Activated CD8-positive, alpha-beta memory T cell treated with anti-CD3 and anti-CD28 coated beads, Interleukin-2, amount 50 U/mL, for 1 hour (primary cell): ENCODE measurements at regions not wholly inside any gene's neighbourhood (a gene's known extent, or its start where the extent isn't known, plus 50 kb on each side); places are given as distances from the start of the nearest gene placed in this dataset.
"Not testable (repeated sequence)": the region's sequence is repeated elsewhere in the genome, so short reads cannot be mapped to it uniquely, and the experiment has no call there.

Experiments
- DNase-seq: peaks from one replicate; pipeline ENCODE4 v3.0.0-alpha.2; 2020; ENCODE audit errors: extremely low read depth

DNA sequence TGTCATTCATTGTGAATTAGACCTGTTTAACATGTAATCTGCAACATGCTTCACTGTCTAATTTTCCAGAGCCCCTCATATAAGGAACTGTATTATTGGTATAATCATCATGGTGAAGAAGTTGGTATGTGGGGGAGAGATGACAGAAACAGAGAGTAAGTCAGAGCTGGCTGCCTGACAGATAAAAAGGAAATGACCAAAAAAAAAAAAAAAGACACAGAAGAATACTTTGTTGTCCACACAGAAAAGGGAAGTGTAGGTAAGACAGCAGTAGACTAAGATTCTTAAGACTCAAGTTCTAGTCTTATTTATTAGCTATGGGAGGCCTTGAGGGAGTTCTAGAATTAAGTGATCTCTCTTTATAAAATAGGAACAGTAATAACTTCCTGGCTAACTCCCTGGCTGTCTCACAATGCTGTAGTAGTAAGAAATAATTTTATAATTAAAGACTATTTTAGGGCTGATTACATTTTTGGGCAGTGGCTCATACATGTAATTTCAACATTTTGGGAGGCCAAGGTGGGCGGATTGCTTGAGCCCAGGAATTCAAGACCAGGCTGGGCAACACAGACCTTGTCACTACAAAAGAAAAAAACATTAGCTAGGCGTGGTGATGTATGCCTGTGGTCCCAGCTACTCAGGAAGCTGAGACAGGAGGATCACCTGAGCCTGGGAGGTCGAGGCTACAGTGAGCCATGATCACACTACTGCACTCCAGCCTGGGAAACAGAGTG is 102.5 kb downstream of the PRL start:
- no peak for DNase-seq

DNA sequence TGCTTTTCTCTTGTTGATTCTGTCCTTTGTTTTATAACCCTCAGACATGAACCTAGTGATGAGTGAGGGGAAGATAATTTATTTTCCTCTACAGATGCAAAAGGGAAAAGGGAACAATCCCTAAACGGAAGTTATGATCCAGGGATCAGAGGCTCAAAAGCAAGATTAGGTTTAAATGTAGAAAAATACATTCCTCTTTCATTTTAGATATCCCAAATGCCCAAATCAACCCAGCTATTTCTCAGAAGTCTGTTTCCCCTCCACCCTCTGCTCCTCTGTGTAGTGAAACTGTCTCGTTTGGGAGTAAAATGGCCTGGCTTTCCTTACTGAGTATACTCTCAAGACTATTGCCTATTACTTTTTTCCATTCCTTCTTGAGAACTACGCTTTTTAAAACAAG is 97.1 kb downstream of the PRL start:
- no peak for DNase-seq

DNA sequence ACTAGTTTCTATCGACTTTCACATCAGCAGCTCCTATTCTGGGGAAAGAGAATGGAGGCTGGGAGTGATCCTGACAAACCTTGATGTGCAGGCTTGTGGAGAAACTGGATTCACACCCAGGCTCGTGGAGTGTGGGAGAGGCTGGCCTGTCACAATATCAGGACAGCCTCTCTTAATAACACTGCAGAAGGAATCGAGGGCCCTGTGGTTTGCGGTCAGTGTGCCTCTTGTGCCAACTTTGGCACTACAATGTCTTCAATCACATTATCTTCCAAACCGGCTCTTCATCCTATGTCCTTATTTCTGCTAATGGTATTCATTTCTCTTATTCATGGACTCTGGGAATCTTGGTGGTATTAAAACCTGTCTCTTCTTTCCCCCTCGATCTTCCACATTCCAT is 92.7 kb downstream of the PRL start:
- no peak for DNase-seq

DNA sequence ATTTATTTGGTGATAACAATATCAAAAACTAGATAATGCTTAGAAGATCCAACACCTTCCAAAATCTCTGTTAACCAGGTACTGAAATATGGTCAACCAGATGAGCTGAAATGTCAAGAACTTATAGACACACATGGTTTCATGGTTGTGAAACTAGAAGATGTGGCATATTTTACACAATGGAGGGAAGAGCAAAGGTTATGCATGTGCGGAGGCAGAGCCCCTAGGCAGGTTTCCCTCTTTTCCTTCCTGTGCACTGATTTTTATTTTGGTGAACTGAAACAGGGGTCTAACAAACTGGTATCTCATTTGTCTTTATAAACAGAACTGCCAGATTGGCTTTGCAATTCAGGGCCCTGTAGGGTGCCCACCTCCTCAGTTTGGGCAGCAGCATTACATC is 91.6 kb downstream of the PRL start:
- DNase-seq = no peak

DNA sequence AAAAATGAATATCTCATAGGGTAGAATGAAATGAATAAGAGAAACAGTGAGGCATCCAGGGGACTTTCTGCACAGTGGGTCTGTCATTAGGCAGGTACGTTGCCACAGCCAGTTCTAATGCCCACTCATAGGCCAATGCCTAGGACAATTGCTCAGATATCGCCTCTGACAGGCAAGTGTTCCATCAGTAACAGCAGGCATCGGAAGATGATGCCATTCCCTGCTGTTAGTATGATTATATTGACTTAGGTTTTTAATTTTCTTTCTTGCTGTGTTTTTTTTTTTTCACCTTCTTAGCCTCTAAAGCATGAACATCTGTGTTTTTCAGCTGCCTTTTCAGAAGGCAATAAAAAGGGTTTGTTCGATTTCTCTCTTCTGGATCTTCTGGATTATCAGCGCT is 90.7 kb downstream of the PRL start:
- no peak for DNase-seq

DNA sequence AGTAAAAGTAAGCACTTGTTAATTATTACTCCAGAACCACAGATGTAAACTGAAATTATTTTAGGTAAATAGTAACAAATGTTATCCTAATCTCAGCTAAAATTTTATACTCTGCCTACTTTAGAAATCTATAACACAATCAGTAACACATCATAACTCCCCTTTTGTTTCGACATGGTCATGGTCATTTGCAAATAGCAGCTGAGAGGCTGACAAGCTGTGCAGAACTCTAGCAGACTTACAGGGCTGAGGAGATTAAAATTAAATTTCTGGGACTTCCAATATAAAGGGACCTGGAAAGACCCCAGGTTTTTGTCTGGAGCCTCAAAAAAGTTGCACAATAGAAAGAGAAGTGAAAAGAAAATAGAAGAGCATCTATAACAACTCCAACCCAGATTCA is 88.8 kb downstream of the PRL start:
- no peak for DNase-seq

DNA sequence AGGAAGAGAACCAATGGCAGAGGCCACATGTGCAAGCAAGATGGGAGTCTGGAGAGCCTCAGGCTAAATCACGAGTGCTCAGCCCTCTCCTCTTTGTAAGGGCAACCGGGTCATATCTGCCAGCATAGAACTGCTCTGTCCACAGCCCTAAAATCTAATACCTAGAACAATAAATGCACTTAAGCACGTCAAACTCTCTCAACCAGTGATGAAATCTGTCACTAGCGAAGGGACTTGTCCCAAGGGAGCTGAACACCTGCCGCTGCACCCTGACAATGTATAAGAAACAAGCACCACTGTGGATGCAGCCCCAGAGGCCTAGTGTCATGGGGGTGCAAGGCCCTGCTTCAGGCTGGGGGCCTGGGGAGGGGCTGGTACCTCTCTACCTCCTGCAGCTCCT is 82.5 kb downstream of the PRL start:
- DNase-seq = no peak

DNA sequence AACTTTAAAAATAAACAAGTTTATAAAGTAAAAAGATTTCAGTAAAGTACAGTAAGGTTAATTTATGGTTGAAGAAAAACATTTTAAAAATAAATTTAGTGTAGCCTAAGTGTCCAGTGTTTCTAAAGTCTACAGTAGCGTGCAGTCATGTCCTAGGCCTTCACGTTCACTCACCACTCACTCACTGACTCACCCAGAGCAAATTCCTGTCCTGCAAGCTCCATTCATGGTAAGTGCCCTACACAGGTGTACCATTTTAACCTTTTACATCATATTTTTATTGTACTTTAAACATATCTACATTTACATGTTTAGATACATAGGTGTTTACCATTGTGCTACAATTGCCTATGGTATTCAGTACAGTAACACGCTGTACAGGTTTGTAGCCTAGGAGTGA is 81.4 kb downstream of the PRL start:
- DNase-seq = not testable (repeated sequence)

DNA sequence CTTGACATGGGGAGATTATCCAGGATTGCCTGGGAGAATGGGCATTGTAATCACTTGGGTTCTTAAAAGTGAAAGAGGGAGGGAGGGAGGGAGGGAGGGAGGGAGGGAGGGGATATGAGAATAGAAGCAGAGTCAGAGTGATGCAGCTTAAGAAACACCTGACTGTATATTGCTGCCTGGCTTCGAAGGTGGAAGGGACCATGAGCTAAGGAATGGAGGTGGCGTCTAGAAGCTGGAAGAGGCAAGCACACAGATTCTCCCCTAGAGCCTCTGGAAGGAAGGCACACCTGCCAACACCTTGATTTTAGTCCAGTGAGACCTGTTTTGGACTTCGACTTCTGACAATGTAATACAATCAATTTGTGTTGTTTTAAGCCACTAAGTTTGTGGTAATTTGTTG is 78.4 kb downstream of the PRL start:
- DNase-seq = no peak

DNA sequence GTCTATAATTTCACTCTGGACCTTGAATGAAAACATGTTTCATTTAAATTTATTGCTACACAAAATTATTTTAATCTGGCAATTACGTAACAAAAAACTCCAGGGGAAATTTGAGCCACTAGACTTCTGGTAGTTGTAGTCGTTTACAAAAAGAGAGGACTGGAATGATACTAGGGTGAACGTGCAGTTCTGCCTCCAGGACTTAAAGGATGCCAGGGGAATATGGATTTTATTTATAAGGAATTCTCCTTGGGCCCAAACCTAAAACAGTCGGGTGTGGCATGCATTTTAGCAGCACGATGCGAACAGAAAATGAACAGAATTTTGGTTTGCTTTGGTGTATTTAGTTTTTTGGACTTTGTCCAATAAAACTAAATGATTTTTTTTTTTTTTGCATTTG is 76.9 kb downstream of the PRL start:
- DNase-seq = no peak

DNA sequence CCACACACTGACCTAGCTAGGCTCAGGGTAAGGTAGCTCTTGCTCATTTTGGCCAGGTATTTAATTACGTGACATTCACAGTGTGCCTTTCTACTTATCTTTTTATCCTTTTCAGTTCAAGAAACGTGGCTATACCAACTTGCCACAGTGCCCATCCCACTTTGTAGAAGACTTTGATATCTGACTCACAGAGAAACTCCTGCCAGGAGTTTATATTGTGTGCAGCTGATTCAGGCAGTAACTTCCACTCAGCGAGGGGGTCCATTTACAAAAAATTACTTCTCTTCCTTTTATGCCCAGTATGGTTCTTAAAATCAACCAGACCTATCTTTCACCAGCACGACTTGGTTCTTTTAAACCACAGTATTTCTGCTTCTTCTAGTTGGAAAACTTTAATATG is 75.6 kb downstream of the PRL start:
- no peak for DNase-seq

DNA sequence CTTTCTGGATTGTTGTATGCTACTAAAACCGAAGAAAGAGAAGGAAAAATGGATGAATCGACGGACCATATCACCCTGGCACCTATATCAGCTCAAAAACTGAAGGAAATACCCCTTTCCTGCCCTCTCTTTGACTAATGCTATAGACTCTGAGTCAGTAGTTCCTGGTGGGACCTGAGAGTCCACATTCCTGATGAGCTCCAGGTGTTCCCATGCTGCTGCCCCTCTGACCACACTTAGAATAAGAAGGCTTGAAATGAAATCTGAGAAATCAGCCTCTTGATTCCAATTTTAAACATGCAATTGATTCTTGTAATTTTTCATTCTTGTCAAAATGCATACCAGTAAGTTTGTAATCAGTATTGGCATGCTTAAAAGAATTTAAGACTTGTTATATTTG is 75.2 kb downstream of the PRL start:
- no peak for DNase-seq

DNA sequence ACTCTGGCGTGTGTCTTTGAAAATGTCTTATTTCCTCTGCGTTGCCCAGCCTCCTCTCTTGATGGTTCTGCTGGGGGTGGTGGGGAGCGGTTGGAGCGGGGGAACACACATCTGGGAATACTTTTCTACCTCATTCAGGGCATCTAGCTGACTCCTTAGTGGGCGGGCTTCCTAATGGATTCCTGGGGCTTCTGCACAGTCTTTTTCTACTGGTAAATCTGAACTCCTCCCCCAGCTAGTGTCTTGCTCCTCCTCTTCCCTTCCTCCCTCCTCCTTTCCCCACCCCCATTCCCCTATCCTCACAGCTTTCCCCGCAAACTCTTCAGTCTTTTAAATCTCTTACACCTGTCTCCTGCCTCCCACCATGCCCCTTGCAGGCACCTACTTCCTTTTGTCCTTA is 74.4 kb downstream of the PRL start:
- DNase-seq = no peak

DNA sequence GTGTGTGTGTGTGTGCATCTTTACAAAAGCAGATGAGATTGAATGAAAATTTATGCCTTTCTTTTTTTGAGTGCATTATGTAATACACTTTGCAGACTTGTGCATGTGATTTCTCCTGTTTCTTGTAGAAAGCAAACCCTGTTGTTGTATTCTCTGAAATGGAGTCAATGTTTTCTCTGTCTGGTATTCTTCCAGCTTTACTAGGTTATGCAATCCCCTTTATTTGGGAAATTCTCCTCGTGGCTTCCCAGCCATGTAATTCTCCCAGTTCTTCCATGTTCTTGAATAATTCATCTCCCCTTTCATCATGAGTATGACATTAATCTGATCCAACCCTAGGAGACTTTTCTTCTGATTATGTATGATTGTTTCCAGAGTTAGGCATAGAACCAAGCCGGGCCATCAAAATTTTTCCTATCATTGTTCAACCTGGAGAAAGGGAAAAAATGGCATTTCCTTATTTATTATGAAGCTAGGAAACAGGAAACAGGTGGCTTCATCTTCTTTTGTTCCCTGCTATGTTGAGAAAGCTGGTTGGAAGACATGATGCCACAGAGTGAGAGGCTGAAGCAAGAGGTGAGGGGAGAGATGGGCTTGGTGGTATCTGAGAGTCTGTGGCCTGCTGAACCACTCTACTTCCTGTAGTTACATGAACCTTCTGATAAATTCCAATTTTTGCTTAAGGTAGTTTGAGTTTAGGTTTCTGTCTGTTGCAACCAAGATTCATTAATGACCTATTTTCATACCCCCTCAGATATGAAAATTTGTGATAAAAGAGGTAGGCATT is 68.8 kb downstream of the PRL start:
- DNase-seq = no peak

DNA sequence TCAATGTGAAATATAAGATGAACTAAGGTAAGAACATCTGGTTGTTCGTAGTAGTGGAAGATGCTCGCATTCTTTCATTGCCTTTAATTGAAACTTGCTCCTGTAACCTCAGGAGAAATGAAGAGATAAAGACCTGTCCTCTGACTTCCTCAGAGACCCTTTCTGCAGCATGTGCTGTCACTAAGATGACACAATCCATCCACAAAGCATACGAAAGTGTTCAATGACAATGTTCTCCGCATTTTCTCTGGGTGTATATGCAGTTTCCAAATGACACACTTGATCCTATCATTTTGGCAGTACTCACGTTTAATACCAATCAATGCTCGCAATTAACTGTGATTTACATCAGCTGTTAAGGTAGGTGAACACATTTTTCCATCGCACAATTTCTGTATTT is 65.8 kb downstream of the PRL start:
- DNase-seq = no peak

DNA sequence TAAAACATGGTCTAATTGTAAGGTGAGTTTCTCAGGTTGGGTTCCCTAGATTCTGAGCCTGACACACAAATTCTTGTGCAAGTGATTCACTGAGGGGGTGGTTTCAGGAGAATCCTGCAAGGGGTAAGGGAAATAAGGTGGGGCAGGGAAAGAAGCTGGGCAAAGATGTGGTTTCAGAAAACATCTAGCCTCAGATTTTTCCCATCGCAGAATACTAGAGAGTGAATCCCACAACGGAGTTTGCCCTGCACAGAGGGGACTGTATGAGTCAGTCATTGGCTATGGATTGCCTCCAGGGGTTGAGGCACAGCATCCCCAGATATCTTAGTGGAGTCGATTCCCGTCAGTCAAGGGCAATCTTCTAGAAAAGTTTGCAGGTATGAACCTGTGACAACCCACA is 65.2 kb downstream of the PRL start:
- no peak for DNase-seq

DNA sequence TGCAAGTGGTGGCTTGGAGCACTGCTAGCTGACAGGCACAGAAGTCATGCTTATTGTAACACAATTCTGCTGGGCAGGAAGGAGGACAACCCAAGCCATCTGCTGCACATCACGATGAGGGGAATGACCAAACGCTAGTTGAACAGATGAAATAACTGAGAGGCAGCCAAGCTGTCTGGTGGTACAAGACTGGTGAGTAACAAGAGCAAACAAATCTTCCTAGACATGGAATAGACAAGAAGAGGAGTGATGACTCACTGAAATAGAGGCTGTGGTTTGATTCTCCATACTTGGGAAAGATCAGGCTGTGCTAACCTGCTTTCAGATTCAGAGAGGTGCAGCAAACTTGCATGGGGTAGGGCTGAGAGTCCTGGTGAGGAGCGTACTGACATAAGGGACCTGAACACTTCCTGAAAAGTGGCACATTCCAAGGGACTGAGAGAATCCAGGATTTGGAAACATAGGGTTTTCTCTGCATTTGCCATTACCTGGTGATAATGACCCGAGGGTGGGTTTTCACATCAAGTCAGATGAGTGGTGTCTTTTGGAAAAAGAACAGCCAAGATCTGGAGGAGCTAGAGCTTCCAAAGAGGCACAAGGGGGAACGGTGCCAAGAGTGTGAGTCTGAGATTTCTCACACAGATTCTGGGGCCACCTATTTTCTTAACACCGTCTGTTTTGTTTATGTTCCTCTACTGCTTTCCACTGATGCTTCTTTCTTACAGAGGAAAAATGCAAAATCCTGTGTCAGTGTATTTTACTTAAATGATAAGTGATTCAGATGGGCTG is 60.0 kb downstream of the PRL start:
- no peak for DNase-seq
